HepG2 (cell line): ENCODE measurements at regions not wholly inside any gene's neighbourhood (a gene's known extent, or its start where the extent isn't known, plus 50 kb on each side); places are given as distances from the start of the nearest gene placed in this dataset.

Experiments
- ATAC-seq: fragments of 200-7000 bp; cut with Tn5 transposase; 3 replicates; pipeline ENCODE4 v1.9.1; 2020; ENCODE audit warnings: mild to moderate bottlenecking, moderate library complexity
- BruUV-seq: library from RNA; stranded (reverse); fragments of 400-500 nt; replicated peaks from 2 replicates; lab custom pipeline; 2021; lab: Mats Ljungman, UMichigan
- CTCF ChIA-PET: fragments of 300-600 bp; formaldehyde crosslinking; extraction: SDS; loops from one replicate; lab custom pipeline; 2021; ENCODE audit warnings: low total read pairs, inconsistent platforms, low intra/inter-chr PET ratio; lab: Yijun Ruan, JAX
- POLR2A ChIA-PET: fragments of 350-600 bp; sonication (Branson Sonifier 250); formaldehyde crosslinking; loops from one replicate; lab custom pipeline; 2020; ENCODE audit warnings: antibody characterized with exemption, inconsistent platforms; lab: Yijun Ruan, JAX
- DNase-seq: peaks from one replicate; pipeline ENCODE4 v3.0.0-alpha.2; 2015; ENCODE audit warnings: low spot score
- FAIRE-seq: peaks from 3 replicates; lab custom pipeline; 2011; peaks lifted over from hg19 to GRCh38; lab: Jason Lieb, UNC
- H2AFZ ChIP-seq: one replicate; pipeline ENCODE4 v1.6.1; 2011; ENCODE audit warnings: low read length, inconsistent platforms
- H3K27ac ChIP-seq: fragments of 300-600 bp; 3 replicates; pipeline ENCODE4 v1.8.0; 2011; ENCODE audit warnings: mixed run types, mild to moderate bottlenecking, mixed read lengths, low read length, inconsistent platforms; ENCODE audit not compliant: insufficient read depth; ENCODE audit errors: extremely low read length
- H3K27me3 ChIP-seq, 2 experiments: fragments of 200-600 bp in 1 of 2; 2 replicates in 1 of 2; 3 replicates in 1 of 2; pipeline versions ENCODE4 v1.6.0 to v1.8.0; 2011; ENCODE audit warnings: low read length in 2 of 2, mild to moderate bottlenecking in 2 of 2, moderate library complexity in 2 of 2, inconsistent platforms in 1 of 2; ENCODE audit not compliant: insufficient read depth in 2 of 2, control insufficient read depth in 1 of 2
- H3K36me3 ChIP-seq, 2 experiments: fragments of 200-600 bp in 1 of 2; replicated peaks in 1 of 2; 2 replicates in 1 of 2; 3 replicates in 1 of 2; pipeline versions ENCODE4 v1.5.1 to v1.8.0; 2011; ENCODE audit warnings: low read length in 2 of 2, inconsistent platforms in 1 of 2; ENCODE audit not compliant: insufficient read depth in 2 of 2, control insufficient read depth in 1 of 2
- H3K4me1 ChIP-seq: 2 replicates; pipeline ENCODE4 v1.5.1; 2012; ENCODE audit warnings: low read length, inconsistent platforms; ENCODE audit not compliant: insufficient read depth
- H3K4me2 ChIP-seq: 2 replicates; pipeline ENCODE4 v1.6.0; 2011; ENCODE audit warnings: low read depth, low read length, inconsistent platforms
- H3K4me3 ChIP-seq, 3 experiments: fragments of 200-600 bp in 1 of 3; sonication (generic), shearing (Covaris generic) in 1 of 3; replicated peaks in 1 of 3; 2 replicates each; pipeline ENCODE4 v1.5.1; 2011 to 2016; ENCODE audit warnings: low read length in 3 of 3, inconsistent platforms in 2 of 3, low read depth in 2 of 3, mild to moderate bottlenecking in 2 of 3, control low read depth in 1 of 3, mixed read lengths in 1 of 3; ENCODE audit not compliant: insufficient read depth in 1 of 3
- H3K79me2 ChIP-seq: one replicate; pipeline ENCODE4 v1.6.1; 2011; ENCODE audit warnings: low read length, inconsistent platforms; ENCODE audit not compliant: insufficient read depth
- H3K9ac ChIP-seq: 2 replicates; pipeline ENCODE4 v1.6.0; 2011; ENCODE audit warnings: mild to moderate bottlenecking, low read depth, low read length, inconsistent platforms; ENCODE audit not compliant: insufficient read depth
- H3K9me3 ChIP-seq: 2 replicates; pipeline ENCODE4 v1.5.1; 2012; ENCODE audit warnings: mild to moderate bottlenecking, low read length
- H4K20me1 ChIP-seq: 2 replicates; pipeline ENCODE4 v1.6.0; 2011; ENCODE audit warnings: inconsistent platforms, mild to moderate bottlenecking, low read length, moderate library complexity; ENCODE audit not compliant: insufficient read depth
- ARID4A ChIP-seq: sonication (generic); formaldehyde crosslinking; IDR thresholded peaks from 2 replicates; pipeline ENCODE4 v1.5.0; 2020; ENCODE audit warnings: mild to moderate bottlenecking, missing genetic modification reagents, borderline replicate concordance
- FOXA3 ChIP-seq: IDR thresholded peaks from 2 replicates; pipeline ENCODE4 v1.6.1; 2016; ENCODE audit warnings: missing genetic modification reagents, missing compliant biosample characterization
- LBX2 ChIP-seq: sonication (generic); formaldehyde crosslinking; IDR thresholded peaks from 2 replicates; pipeline ENCODE4 v1.5.0; 2020; ENCODE audit warnings: missing genetic modification reagents, mild to moderate bottlenecking, borderline replicate concordance
- MAFK ChIP-seq, 2 experiments: IDR thresholded peaks in 1 of 2; conservative IDR thresholded peaks in 1 of 2; 2 replicates each; pipeline ENCODE4 v1.6.1; 2011; ENCODE audit warnings: improper control_type of control experiment in 2 of 2, low read length in 2 of 2
- PRMT3 ChIP-seq: sonication (generic); formaldehyde crosslinking; IDR thresholded peaks from 2 replicates; pipeline ENCODE4 v1.8.1; 2022; ENCODE audit warnings: low read depth, mild to moderate bottlenecking, moderate library complexity, missing genetic modification reagents, borderline replicate concordance
- TARDBP ChIP-seq: sonication (generic); formaldehyde crosslinking; IDR thresholded peaks from 2 replicates; pipeline ENCODE4 v1.8.0; 2022; ENCODE audit warnings: mild to moderate bottlenecking, missing genetic modification reagents
- TEAD3 ChIP-seq: optimal IDR thresholded peaks from 2 replicates; pipeline ENCODE3; 2016; ENCODE audit warnings: borderline replicate concordance
- TRAFD1 ChIP-seq: sonication (generic); formaldehyde crosslinking; IDR thresholded peaks from 2 replicates; pipeline ENCODE4 v1.5.1; 2020; ENCODE audit warnings: missing genetic modification reagents, mild to moderate bottlenecking, borderline replicate concordance
- ZBTB26 ChIP-seq: IDR thresholded peaks from 2 replicates; pipeline ENCODE4 v1.6.1; 2016; ENCODE audit warnings: missing compliant biosample characterization, missing genetic modification reagents, borderline replicate concordance
- ZFYVE20 ChIP-seq: sonication (generic); formaldehyde crosslinking; IDR thresholded peaks from 2 replicates; pipeline ENCODE4 v1.8.0; 2023; ENCODE audit warnings: low read depth, mild to moderate bottlenecking, moderate library complexity, missing genetic modification reagents, borderline replicate concordance
- ZNF253 ChIP-seq: sonication (generic); formaldehyde crosslinking; IDR thresholded peaks from 2 replicates; pipeline ENCODE4 v1.8.0; 2022; ENCODE audit warnings: mild to moderate bottlenecking, missing genetic modification reagents, borderline replicate concordance
- ZNF326 ChIP-seq: sonication (generic); formaldehyde crosslinking; IDR thresholded peaks from 2 replicates; pipeline ENCODE4 v1.4.0; 2020; ENCODE audit warnings: missing genetic modification reagents, borderline replicate concordance
- ZNF7 ChIP-seq: IDR thresholded peaks from 2 replicates; pipeline ENCODE4 v1.6.1; 2016; ENCODE audit warnings: missing biosample characterization, missing genetic modification reagents
- ZSCAN22 ChIP-seq: sonication (generic); formaldehyde crosslinking; IDR thresholded peaks from 2 replicates; pipeline ENCODE4 v1.4.0; 2020; ENCODE audit warnings: mild to moderate bottlenecking, missing genetic modification reagents
- ZUFSP ChIP-seq: sonication (generic); formaldehyde crosslinking; IDR thresholded peaks from 2 replicates; pipeline ENCODE4 v1.9.0; 2021; ENCODE audit warnings: missing genetic modification reagents, mild to moderate bottlenecking, borderline replicate concordance
- WGBS: methylation state at CpG from one replicate; pipeline ENCODE4 v1.1.6; 2017; ENCODE audit warnings: low lambda C conversion rate; 5-methylcytosine and 5-hydroxymethylcytosine counted together
- in situ Hi-C: cut with HindIII; loops from 2 replicates; pipeline ENCODE4 v1.10.0; 2017; ENCODE audit warnings: low pct_unique_long_range_greater_than_20kb; ENCODE audit not compliant: extremely low pct_ligation_motif_present
- intact Hi-C: fragments of 100-400 bp; cut with micrococcal nuclease; formaldehyde crosslinking; loops from one replicate; pipeline ENCODE4 v1.10.0; 2022; ENCODE audit not compliant: unreplicated experiment

- intact Hi-C loops, result no loop called here
- no TSS peak for BruUV-seq
- Histone ChIP-seq H3K4me2 (no peak overlapping the region), H3K36me3 (no peaks in the 10 kb centered on the region), H3K4me3 (no peak overlapping the region), H3K79me2 (no peaks in the 10 kb centered on the region), H3K27me3 (no peaks in the 10 kb centered on the region), H3K4me1 (0 out of 2 replicates have a peak, but pooled peaks cover 5% of the 10 kb centered on the region)
- TF ChIP-seq ZSCAN22 (CRISPR knock-in tag), result no peak
- no peak for TF ChIP-seq ZBTB26 (CRISPR knock-in tag)
- TF ChIP-seq TEAD3 (CRISPR knock-in tag), result no peak
- TF ChIP-seq MAFK (conservative IDR thresholded peaks at IDR 0.05 in 1 of 2, IDR thresholded peaks at IDR 0.05 in 1 of 2; ENCODE audit: low read length in 2 of 2), result no peak
- TF ChIP-seq ZFYVE20 (CRISPR knock-in tag), result no peak
- TF ChIP-seq ZNF326 (CRISPR knock-in tag), result no peak
- no peak for TF ChIP-seq ZUFSP
- TF ChIP-seq TARDBP (CRISPR knock-in tag), result no peak
- TF ChIP-seq ZNF253 (CRISPR knock-in tag), result no peak
- TF ChIP-seq ZNF7 (CRISPR knock-in tag), result no peak
- TF ChIP-seq ARID4A (CRISPR knock-in tag), result no peak
- TF ChIP-seq LBX2 (CRISPR knock-in tag), result no peak
- TF ChIP-seq FOXA3 (CRISPR knock-in tag), result no peak
- TF ChIP-seq PRMT3 (CRISPR knock-in tag), result no peak
- no peak for TF ChIP-seq TRAFD1 (CRISPR knock-in tag)
- TF ChIP-seq, all 625 proteins: peak for 0
- Histone ChIP-seq H2AFZ (no peak overlapping the region), H3K9me3 (no peaks in the 10 kb centered on the region), H4K20me1 (no peaks in the 10 kb centered on the region), H3K9ac (no peak overlapping the region), H3K27ac (no peak overlapping the region)
- DNase-seq (no peak), FAIRE-seq (no peak), ATAC-seq (no peak)
- in situ Hi-C loops, result no loop called here
- POLR2A ChIA-PET, result no interaction called here
- CTCF ChIA-PET, result no interaction called here
- 5% methylated on average over 1 of the region's 1 CpG for WGBS
Observed at GRCh38 chr4:110917835-110918234, 295.0 kb upstream of the PITX2 start.
